Activated naive CD4-positive, alpha-beta T cell treated with anti-CD3 and anti-CD28 coated beads for 36 hours (primary cell): ENCODE measurements at regions not wholly inside any gene's neighbourhood (a gene's known extent, or its start where the extent isn't known, plus 50 kb on each side); places are given as distances from the start of the nearest gene placed in this dataset.
"Not testable (repeated sequence)": the region's sequence is repeated elsewhere in the genome, so short reads cannot be mapped to it uniquely, and the experiment has no call there.

Experiments used
- CTCF ChIA-PET: fragments of 350-600 bp; sonication (Branson Sonifier 250); formaldehyde crosslinking; loops from one replicate; lab custom pipeline; 2021; ENCODE audit warnings: antibody characterized with exemption; lab: Charles Lee
- DNase-seq: peaks from one replicate; pipeline ENCODE4 v3.0.0-alpha.2; 2020
- H3K27ac Mint-ChIP-seq: one replicate; pipeline ENCODE4 v1.8.0; 2021; ENCODE audit warnings: mild to moderate bottlenecking, mixed read lengths
- H3K27me3 Mint-ChIP-seq: one replicate; pipeline ENCODE4 v1.8.0; 2021; ENCODE audit warnings: low read depth, mixed read lengths
- H3K36me3 Mint-ChIP-seq: one replicate; pipeline ENCODE4 v1.8.0; 2021; ENCODE audit warnings: low read depth, mixed read lengths
- H3K4me1 Mint-ChIP-seq: one replicate; pipeline ENCODE4 v1.8.0; 2021; ENCODE audit warnings: low read depth, mixed read lengths
- H3K4me3 Mint-ChIP-seq: one replicate; pipeline ENCODE4 v1.8.0; 2021; ENCODE audit warnings: mild to moderate bottlenecking, moderate library complexity, mixed read lengths
- H3K9me3 Mint-ChIP-seq: one replicate; pipeline ENCODE4 v1.8.0; 2021; ENCODE audit warnings: mixed read lengths
- intact Hi-C: fragments of 100-400 bp; cut with micrococcal nuclease; formaldehyde crosslinking; loops from one replicate; pipeline ENCODE4 v1.15.1; 2023

DNA sequence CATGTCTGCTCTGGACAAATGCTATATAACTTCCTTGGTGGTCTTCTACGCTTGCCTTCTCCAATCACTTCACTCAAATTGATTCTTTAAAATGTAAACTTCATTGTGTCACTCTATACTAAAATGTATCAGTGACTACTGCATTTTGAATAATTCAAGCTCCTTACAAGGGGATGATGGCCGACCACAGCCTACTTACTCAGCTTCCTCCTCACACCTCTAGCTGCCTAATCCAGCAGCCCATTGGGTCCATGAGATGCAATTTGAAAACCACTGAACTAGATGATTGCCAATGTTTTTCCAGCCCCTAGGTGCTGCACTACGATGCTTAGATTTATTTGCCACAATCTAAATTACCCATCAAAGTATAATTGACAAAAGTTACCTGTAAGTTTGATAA is 120.7 kb downstream of the CTAGE1 start:
- CTCF ChIA-PET = no interaction called here
- no peaks in the 10 kb centered on the region for H3K4me1 Mint-ChIP-seq
- intact Hi-C loops = no loop called here
- no peak for DNase-seq
- H3K27ac Mint-ChIP-seq = no peak overlapping the region
- H3K9me3 Mint-ChIP-seq = peaks cover 2% of the 10 kb centered on the region
- H3K36me3 Mint-ChIP-seq = no peaks in the 10 kb centered on the region
- H3K27me3 Mint-ChIP-seq = peaks cover 3% of the 10 kb centered on the region
- H3K4me3 Mint-ChIP-seq = no peak overlapping the region

DNA sequence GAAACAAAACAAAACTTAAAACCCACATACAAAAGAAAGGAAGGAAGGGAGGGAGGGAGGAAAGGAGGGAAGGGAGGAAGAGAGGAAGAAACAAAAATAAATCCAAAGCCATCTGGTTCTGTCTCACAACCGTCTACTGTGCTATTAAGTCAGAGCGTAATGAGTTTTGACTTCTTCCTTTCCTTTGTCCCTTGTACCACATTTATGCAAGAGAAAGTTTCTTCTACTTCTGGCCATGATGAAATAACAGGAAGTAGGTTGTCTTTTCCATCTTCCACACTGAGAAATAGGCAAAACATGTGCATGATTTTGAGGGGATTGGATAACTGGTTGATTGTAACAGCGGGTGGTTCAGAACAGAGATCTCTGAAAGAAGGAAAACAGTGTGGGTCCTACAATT is 121.4 kb downstream of the CTAGE1 start:
- DNase-seq = no peak
- Mint-ChIP-seq H3K4me3 (no peak overlapping the region), H3K27ac (no peak overlapping the region), H3K36me3 (no peaks in the 10 kb centered on the region), H3K27me3 (no peaks in the 10 kb centered on the region), H3K4me1 (no peaks in the 10 kb centered on the region), H3K9me3 (peaks cover 2% of the 10 kb centered on the region)
- CTCF ChIA-PET = no interaction called here
- intact Hi-C loops = no loop called here

DNA sequence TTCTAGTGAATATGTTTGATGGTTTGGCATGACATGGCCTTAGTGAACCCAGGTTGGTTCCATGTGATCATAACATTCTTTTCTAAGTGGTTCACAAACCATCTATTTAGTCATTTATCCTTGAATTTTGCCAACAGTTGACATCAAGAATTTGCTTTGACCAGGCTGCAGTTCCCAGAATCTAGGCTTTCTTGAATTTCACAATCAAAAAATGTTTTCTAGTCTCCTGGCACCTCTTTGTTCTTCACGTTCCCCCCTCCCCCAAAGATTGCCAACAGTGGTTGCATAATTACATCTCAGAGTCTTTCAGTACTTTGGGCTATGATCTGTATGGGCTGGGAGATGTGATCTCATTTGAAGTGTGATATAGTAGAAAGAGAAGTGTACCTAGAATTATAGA is 124.0 kb downstream of the GATA6 start:
- H3K27me3 Mint-ChIP-seq = no peaks in the 10 kb centered on the region
- CTCF ChIA-PET = no interaction called here
- intact Hi-C loops = no loop called here

DNA sequence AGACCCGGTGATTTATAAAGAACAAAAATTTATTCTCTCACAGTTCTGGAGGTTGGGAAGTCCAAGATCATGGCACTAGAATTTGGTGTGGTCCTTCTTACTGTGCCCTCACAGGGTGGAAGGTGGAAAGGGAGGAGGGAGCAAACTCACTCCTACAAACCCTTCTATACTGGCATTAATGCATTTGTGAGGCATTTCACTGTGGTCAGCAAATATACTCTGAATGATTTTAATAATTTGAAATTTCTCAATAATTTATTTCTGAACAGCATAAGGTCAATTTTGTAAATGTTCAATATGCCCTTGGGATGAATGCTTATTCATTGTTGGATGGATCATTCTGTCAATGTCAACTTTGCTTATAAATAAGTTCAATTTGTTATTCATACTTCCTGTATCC is 120.6 kb downstream of the GATA6 start:
- H3K9me3 Mint-ChIP-seq = peaks cover 2% of the 10 kb centered on the region
- no peaks in the 10 kb centered on the region for H3K27me3 Mint-ChIP-seq
- no peaks in the 10 kb centered on the region for H3K4me1 Mint-ChIP-seq
- CTCF ChIA-PET = no interaction called here
- no peak overlapping the region for H3K27ac Mint-ChIP-seq
- intact Hi-C loops = no loop called here
- H3K36me3 Mint-ChIP-seq = no peaks in the 10 kb centered on the region
- DNase-seq = no peak
- H3K4me3 Mint-ChIP-seq = no peak overlapping the region

More for the DNA sequence above, 124.0 kb downstream of the GATA6 start:
- peaks cover 2% of the 10 kb centered on the region for H3K9me3 Mint-ChIP-seq
- H3K27ac Mint-ChIP-seq = no peak overlapping the region
- H3K36me3 Mint-ChIP-seq = no peaks in the 10 kb centered on the region
- no peaks in the 10 kb centered on the region for H3K4me1 Mint-ChIP-seq
- no peak overlapping the region for H3K4me3 Mint-ChIP-seq
- DNase-seq = no peak

DNA sequence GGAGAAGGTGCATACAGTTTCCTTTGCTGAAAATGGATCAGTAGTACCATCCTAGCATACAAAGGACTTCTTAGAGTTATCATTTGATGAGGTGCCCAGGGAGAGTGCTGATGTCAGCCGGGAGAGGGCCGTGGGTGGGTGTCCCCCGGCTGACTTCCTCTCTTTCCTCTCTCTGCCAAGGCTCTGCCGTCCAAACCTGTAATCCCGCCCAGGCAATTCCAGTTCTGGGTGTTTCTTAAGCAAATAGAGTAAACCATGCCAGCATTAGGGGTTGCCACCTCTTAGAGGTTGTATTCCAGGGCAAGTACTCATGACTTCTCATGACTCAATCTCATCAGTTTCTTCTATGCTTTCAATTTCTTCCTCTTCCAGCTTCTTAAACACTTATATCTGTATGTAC is 117.2 kb downstream of the GATA6 start:
- Mint-ChIP-seq H3K9me3 (peaks cover 3% of the 10 kb centered on the region), H3K4me1 (no peaks in the 10 kb centered on the region), H3K27ac (no peak overlapping the region), H3K27me3 (peaks cover 2% of the 10 kb centered on the region), H3K36me3 (no peaks in the 10 kb centered on the region), H3K4me3 (no peak overlapping the region)
- intact Hi-C loops = no loop called here
- CTCF ChIA-PET = no interaction called here
- no peak for DNase-seq

DNA sequence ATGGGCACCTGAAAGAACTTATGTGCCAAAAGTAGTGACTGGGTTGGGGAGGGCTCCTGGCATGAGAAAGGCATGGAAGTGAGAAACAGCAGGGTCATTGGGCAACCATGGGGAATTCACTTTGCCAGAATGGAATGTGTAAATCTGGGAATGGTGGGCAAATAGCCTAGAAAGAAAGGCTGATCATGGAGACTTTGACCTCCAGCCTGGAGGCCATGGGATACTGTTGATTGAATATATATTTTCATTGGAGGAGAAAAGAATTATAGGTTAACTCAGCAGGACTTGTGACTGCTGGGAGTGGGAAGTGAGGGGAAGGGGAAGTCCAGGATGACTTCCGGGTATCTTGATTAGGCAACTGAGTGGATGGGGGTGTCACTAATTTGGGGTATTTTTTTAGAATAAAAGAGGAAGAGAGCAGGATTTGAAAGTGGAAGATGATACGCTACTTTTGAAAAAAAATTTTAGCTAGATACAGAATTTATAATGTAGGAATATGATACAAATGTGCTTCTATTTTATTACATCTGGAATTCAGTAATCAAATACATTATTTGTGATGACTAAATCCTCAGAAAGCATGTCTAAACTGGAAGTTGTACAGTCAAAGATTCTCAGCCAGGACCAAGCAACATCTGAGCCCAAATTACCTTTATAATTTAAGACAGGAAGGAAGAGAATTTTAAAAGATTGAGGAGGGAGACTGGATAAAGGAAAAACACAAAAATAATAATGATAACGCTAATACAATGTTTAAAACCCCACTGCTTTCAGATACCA is 116.2 kb downstream of the GATA6 start:
- Mint-ChIP-seq H3K4me3 (no peak overlapping the region), H3K4me1 (no peaks in the 10 kb centered on the region), H3K27ac (no peak overlapping the region), H3K9me3 (peaks cover 4% of the 10 kb centered on the region), H3K27me3 (peaks cover 2% of the 10 kb centered on the region), H3K36me3 (no peaks in the 10 kb centered on the region)
- CTCF ChIA-PET = no interaction called here
- intact Hi-C loops = no loop called here
- DNase-seq = no peak

DNA sequence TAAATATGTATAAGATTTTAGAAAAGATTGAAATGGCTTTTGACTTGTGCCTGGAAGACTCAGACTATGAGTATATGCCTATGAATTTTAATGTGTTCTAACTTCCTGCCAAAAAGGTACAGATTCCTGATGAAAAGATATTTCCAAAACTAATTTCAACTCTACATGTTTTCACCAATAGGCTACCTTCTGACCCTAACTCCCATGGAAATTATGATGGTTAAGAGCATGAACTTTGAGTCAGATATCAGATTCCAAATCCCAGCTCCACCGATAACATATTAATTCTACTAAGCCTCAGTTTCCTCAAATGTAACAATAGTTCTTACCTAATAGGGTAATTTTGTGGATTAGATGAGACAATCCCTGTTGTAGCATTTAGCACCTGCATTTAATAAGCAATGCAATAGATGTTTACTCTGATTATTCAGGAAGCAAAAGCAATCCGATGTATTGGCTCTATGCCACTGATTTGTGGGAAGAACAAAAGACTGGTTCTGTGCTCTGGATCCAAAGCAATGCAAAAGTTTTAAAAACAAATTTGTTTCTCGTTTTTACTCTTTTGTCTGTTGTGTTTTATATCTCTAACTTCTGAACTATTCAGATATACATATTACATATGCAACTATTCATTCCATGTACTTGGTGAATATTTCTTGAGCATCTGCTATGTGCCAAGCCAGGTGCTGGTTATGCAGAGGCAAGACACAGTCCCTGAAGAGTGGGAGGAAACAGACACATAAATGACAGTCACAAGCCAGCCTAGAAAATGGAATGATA is 115.4 kb downstream of the GATA6 start:
- H3K27ac Mint-ChIP-seq = no peak overlapping the region

DNA sequence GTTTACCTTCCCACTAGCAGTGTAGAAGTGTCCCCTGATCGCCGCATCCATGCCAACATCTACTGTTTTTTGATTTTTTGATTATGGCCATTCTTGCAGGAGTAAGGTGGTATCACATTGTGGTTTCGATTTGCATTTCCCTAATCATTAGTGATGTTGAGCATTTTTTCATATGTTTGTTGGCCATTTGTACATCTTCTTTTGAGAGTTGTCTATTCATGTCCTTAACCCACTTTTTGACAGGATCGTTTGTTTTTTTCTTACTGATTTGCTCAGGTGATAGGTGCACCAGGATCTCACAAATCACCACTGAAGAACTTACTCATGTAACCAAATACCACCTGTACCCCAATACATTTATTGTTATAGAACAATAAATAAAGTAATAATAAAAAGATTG is 114.5 kb downstream of the GATA6 start:
- H3K27me3 Mint-ChIP-seq, H3K27ac Mint-ChIP-seq, DNase-seq, H3K4me3 Mint-ChIP-seq, intact Hi-C loops, H3K4me1 Mint-ChIP-seq, CTCF ChIA-PET, H3K36me3 Mint-ChIP-seq, H3K9me3 Mint-ChIP-seq: not testable (repeated sequence)

More for the DNA sequence above, 115.4 kb downstream of the GATA6 start:
- peaks cover 4% of the 10 kb centered on the region for H3K9me3 Mint-ChIP-seq
- intact Hi-C loops = no loop called here
- no peak overlapping the region for H3K4me3 Mint-ChIP-seq
- CTCF ChIA-PET = no interaction called here
- no peak for DNase-seq
- no peaks in the 10 kb centered on the region for H3K36me3 Mint-ChIP-seq
- no peaks in the 10 kb centered on the region for H3K4me1 Mint-ChIP-seq
- H3K27me3 Mint-ChIP-seq = peaks cover 2% of the 10 kb centered on the region

DNA sequence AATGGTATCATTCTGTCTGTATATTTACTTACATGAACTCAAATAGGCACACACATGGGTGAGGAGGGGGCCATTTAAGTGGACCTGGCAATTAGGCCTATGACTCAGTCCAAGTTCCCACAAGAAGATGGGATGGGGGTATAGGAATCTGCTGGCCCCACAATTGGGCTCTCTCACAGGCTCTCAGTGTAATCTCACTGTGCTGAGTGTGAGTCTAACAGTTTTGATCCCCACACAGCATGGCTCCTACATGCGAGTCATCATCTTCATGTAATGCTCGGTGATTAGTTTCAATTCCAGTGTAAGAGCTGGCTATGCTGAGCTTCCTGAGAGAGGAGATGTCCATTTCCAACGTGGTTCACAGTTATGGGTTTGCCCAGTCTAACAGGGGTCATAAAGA is 114.0 kb downstream of the GATA6 start:
- Mint-ChIP-seq H3K4me3 (no peak overlapping the region), H3K27me3 (peaks cover 2% of the 10 kb centered on the region), H3K27ac (no peak overlapping the region), H3K36me3 (no peaks in the 10 kb centered on the region), H3K9me3 (peaks cover 3% of the 10 kb centered on the region), H3K4me1 (no peaks in the 10 kb centered on the region)
- CTCF ChIA-PET = no interaction called here
- no peak for DNase-seq
- intact Hi-C loops = no loop called here

DNA sequence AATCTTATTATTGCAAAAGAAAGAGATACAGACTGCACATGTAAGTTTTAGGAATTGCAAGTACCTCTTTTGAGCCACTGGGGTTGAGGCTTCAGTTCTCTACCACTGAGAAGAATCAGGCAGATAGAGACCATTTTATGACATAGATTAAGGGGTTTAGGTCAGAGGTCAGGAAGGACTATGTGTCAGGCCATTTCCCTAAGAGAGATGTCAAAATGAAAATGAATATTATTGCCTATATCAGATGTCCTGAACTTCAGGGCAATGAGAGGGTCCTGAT is 113.7 kb downstream of the GATA6 start:
- CTCF ChIA-PET = no interaction called here
- H3K27me3 Mint-ChIP-seq = peaks cover 2% of the 10 kb centered on the region
- H3K9me3 Mint-ChIP-seq = peaks cover 3% of the 10 kb centered on the region
- DNase-seq = no peak
- no peak overlapping the region for H3K4me3 Mint-ChIP-seq
- no peaks in the 10 kb centered on the region for H3K36me3 Mint-ChIP-seq
- intact Hi-C loops = no loop called here
- no peaks in the 10 kb centered on the region for H3K4me1 Mint-ChIP-seq
- no peak overlapping the region for H3K27ac Mint-ChIP-seq

DNA sequence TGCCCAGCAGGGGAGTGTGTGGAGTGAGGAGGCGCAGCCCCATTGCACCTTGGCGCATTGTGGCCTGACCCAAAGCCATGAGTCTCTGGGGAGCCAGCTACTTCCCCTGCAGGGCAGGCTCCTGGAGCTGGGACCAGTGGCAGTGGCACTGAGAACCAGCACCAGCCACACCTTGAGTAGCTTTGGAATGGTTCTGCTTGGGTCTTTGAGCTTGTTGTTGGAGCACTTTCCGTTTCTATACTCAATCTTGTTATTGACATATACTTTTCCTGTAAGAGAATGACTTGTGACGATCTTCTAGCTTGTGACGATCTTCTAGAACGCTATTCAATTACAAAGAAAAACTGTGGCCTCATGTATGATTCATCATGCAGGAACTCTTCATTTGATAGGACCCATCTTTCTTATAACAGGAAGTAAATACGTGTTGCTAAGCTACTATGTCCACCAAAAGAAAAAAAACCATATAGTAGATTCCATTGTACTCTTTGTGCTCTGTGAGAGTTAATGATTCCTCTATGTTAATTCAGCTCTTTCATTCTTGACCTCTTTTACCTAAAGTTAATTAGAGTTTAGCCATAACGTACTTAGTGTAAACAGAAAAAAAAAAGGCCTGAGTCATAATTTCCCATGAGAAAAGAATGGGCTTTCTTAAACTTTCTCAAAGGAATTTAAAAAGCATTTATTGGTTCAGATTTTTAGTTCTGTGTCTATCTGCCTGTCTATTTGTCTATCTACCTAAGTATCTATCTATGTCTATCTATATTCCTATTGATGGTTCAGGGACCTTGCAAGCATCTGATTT is 113.1 kb downstream of the GATA6 start:
- intact Hi-C loops = no loop called here
- no peak for DNase-seq
- peaks cover 3% of the 10 kb centered on the region for H3K9me3 Mint-ChIP-seq
- no peak overlapping the region for H3K4me3 Mint-ChIP-seq
- H3K4me1 Mint-ChIP-seq = no peaks in the 10 kb centered on the region
- H3K27me3 Mint-ChIP-seq = peaks cover 2% of the 10 kb centered on the region
- no peaks in the 10 kb centered on the region for H3K36me3 Mint-ChIP-seq
- CTCF ChIA-PET = no interaction called here
- no peak overlapping the region for H3K27ac Mint-ChIP-seq

DNA sequence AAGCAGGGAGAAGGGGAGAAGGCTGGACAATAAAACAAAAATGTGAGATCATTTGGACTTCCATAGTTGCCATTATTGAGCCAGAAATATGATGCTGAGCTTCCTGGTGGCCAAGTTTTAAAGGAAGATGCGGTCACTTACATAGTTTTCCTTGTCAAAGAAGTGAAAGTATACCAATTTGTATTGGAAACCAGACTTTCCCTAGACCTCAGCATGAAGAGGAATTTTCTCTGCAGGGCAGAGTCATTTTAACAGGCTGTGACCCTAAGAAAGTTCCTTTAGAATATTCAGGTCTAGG is 111.0 kb downstream of the GATA6 start:
- no peak overlapping the region for H3K27ac Mint-ChIP-seq

More for the DNA sequence above, 111.0 kb downstream of the GATA6 start:
- Mint-ChIP-seq H3K4me3 (no peak overlapping the region), H3K27me3 (peaks cover 2% of the 10 kb centered on the region), H3K9me3 (peaks cover 3% of the 10 kb centered on the region), H3K4me1 (no peaks in the 10 kb centered on the region), H3K36me3 (no peaks in the 10 kb centered on the region)
- no peak for DNase-seq
- CTCF ChIA-PET = no interaction called here
- intact Hi-C loops = no loop called here
